A673 (cell line): ENCODE measurements at regions not wholly inside any gene's neighbourhood (a gene's known extent, or its start where the extent isn't known, plus 50 kb on each side); places are given as distances from the start of the nearest gene placed in this dataset.

Source experiments
- EZH2 ChIP-seq: fragments of 200-600 bp; sonication (generic); IDR thresholded peaks from 2 replicates; pipeline ENCODE4 v1.6.1; 2017; ENCODE audit warnings: borderline replicate concordance, low read depth, mild to moderate bottlenecking, mixed read lengths, antibody characterized with exemption, low read length; ENCODE audit not compliant: poor library complexity, severe bottlenecking
- TF ChIP-seq, protein P1 (sequence below): fragments of 300-800, 200-600 bp; sonication (generic); conservative IDR thresholded peaks from 2 replicates; pipeline ENCODE4 v1.5.1; 2017; ENCODE audit warnings: low read depth, mild to moderate bottlenecking, antibody characterized with exemption, low read length, moderate library complexity, mixed read lengths

DNA sequence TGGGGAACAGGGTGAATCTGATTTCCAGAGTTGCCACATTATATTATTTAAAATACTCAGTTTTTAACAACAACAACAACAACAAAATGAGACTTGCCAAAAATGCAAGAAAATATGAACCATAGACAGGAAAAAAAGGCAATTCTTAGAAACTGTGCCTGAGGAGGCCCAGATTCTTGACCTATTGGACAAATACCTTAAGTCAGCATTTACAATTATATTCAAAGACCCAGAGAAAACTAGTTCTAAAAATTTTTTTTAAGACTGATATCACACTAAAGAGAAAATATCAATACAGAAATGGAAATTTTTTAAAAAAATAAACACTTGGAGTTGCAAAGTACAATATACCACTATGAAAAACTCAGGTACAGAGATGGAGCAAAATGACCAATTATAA, 152.8 kb upstream of the LYPLAL1 start:
- TF ChIP-seq, protein P1, sequence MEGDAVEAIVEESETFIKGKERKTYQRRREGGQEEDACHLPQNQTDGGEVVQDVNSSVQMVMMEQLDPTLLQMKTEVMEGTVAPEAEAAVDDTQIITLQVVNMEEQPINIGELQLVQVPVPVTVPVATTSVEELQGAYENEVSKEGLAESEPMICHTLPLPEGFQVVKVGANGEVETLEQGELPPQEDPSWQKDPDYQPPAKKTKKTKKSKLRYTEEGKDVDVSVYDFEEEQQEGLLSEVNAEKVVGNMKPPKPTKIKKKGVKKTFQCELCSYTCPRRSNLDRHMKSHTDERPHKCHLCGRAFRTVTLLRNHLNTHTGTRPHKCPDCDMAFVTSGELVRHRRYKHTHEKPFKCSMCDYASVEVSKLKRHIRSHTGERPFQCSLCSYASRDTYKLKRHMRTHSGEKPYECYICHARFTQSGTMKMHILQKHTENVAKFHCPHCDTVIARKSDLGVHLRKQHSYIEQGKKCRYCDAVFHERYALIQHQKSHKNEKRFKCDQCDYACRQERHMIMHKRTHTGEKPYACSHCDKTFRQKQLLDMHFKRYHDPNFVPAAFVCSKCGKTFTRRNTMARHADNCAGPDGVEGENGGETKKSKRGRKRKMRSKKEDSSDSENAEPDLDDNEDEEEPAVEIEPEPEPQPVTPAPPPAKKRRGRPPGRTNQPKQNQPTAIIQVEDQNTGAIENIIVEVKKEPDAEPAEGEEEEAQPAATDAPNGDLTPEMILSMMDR: no peak
- no peak for TF ChIP-seq EZH2
